GM18511 (cell line): ENCODE measurements at regions not wholly inside any gene's neighbourhood (a gene's known extent, or its start where the extent isn't known, plus 50 kb on each side); places are given as distances from the start of the nearest gene placed in this dataset.

Experiments
- ATAC-seq: cut with Tn5 transposase; IDR thresholded peaks from one replicate; pipeline ENCODE4 v1.9.1; 2021; ENCODE audit warnings: mild to moderate bottlenecking, moderate library complexity; ENCODE audit not compliant: unreplicated experiment

- ATAC-seq = no peak
Observed at GRCh38 chr5:144582066-144582465, 411.4 kb downstream of the KCTD16 start.

DNA sequence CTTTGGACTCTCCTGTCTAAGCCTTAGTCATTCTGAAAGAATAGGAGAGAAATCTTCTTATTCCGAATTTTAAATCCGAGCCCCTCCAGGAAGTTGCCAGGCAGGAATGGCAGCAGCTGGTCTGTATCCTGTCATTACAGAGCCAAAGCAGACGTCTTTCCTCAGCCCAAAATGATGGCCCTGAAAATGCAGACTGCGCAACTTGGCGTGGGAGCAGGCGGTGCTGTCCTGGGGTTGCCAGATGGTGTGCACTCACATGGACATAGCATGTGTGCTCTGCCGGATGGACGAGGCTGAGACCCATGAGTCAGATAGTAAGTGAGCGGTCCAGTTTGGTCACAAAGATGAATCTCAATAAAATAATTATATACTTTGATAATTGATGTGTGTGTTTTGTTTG is 410.4 kb downstream of the KCTD16 start:
- no peak for ATAC-seq

- ATAC-seq = no peak
Observed at GRCh38 chr5:144577676-144578075, 407.0 kb downstream of the KCTD16 start.

GRCh38 chr5:144575736-144576135 is 405.1 kb downstream of the KCTD16 start:
- ATAC-seq = no peak

DNA sequence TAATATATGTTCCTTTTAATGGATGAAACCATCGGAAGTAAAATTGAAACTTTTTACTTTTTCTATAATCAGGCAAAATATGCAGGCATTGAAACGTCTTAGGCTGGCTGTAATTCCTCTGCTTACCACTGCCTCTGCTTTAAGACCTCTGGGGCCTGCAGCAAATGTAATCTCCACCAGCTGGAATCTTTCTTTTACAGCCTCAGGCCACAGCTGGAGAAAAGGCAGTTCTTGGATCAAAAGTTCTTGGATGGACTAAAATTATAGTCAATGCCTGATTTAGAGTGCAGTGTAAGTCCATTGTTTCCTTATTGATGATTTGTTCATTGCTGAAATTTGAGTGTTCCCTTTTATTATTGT is 396.7 kb downstream of the KCTD16 start:
- no peak for ATAC-seq

- ATAC-seq = no peak
Observed at GRCh38 chr5:144566747-144567420, 396.2 kb downstream of the KCTD16 start.

GRCh38 chr5:144549580-144549979 is 378.9 kb downstream of the KCTD16 start:
- ATAC-seq = no peak

- no peak for ATAC-seq
Observed at GRCh38 chr5:144548936-144549335, 378.3 kb downstream of the KCTD16 start.

- no peak for ATAC-seq
Observed at GRCh38 chr5:144547098-144547499, 376.4 kb downstream of the KCTD16 start.

GRCh38 chr5:144538845-144539244 is 368.2 kb downstream of the KCTD16 start:
- no peak for ATAC-seq
